Cardiac muscle cell (in vitro differentiated cells and primary cell): ENCODE measurements at regions not wholly inside any gene's neighbourhood (a gene's known extent, or its start where the extent isn't known, plus 50 kb on each side); places are given as distances from the start of the nearest gene placed in this dataset.

ENCODE experiments used
- DNase-seq, 2 donors: peaks; one replicate each; pipeline versions ENCODE4 v3.0.0 to v3.0.0-alpha.2; 2010 to 2017; ENCODE audit warnings: low read depth in 1 of 2, low spot score in 1 of 2
- H3K27ac ChIP-seq: fragments of 200-600 bp; sonication (generic); 2 replicates; pipeline ENCODE4 v1.5.1; 2016
- H3K27me3 ChIP-seq: fragments of 200-600 bp; sonication (generic); 2 replicates; pipeline ENCODE4 v1.6.0; 2016; ENCODE audit warnings: control low read depth
- H3K36me3 ChIP-seq: fragments of 200-600 bp; sonication (generic); 2 replicates; pipeline ENCODE4 v1.5.1; 2016; ENCODE audit warnings: control low read depth
- H3K4me1 ChIP-seq: fragments of 200-600 bp; sonication (generic); 2 replicates; pipeline ENCODE4 v1.8.1; 2017; ENCODE audit warnings: low read depth, mild to moderate bottlenecking, mixed run types
- H3K4me3 ChIP-seq: fragments of 200-600 bp; sonication (generic); 2 replicates; pipeline ENCODE4 v1.5.1; 2016; ENCODE audit warnings: mild to moderate bottlenecking
- H3K9me3 ChIP-seq: fragments of 200-600 bp; sonication (generic); 2 replicates; pipeline ENCODE4 v1.5.1; 2017; ENCODE audit warnings: low read depth, mild to moderate bottlenecking, control low read depth
- TF ChIP-seq, protein P1 (sequence below): IDR thresholded peaks from 2 replicates; pipeline ENCODE4 v1.5.1; 2012; ENCODE audit warnings: low read depth, mild to moderate bottlenecking, low read length

DNA sequence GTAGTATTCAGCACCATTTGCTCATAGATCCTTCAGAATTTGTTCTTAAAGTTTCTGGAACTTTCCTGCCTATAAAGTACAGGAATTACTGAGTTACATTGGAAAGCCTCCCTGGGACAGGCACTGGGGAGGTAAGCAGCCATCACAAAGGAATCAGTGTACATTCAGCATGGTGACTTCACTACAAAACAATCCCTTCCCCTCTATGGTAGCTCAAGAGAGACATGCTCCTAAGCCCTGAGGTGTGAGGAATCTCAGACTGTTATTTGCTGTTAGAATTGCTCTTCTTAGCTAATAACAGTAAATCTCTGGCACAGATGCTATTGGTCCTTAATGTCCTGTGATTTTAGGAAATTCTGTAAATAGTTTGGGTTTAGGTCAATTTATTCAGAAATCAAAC is 1898.0 kb upstream of the PCDH7 start:
- peaks cover 7% of the 10 kb centered on the region for H3K4me1 ChIP-seq
- no peaks in the 10 kb centered on the region for H3K36me3 ChIP-seq
- no peaks in the 10 kb centered on the region for H3K9me3 ChIP-seq
- no peak for DNase-seq
- H3K27ac ChIP-seq = no peak overlapping the region
- H3K27me3 ChIP-seq = no peaks in the 10 kb centered on the region
- no peak overlapping the region for H3K4me3 ChIP-seq
- TF ChIP-seq, protein P1, sequence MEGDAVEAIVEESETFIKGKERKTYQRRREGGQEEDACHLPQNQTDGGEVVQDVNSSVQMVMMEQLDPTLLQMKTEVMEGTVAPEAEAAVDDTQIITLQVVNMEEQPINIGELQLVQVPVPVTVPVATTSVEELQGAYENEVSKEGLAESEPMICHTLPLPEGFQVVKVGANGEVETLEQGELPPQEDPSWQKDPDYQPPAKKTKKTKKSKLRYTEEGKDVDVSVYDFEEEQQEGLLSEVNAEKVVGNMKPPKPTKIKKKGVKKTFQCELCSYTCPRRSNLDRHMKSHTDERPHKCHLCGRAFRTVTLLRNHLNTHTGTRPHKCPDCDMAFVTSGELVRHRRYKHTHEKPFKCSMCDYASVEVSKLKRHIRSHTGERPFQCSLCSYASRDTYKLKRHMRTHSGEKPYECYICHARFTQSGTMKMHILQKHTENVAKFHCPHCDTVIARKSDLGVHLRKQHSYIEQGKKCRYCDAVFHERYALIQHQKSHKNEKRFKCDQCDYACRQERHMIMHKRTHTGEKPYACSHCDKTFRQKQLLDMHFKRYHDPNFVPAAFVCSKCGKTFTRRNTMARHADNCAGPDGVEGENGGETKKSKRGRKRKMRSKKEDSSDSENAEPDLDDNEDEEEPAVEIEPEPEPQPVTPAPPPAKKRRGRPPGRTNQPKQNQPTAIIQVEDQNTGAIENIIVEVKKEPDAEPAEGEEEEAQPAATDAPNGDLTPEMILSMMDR = no peak

GRCh38 chr4:28827866-28828265 is 1892.3 kb upstream of the PCDH7 start:
- TF ChIP-seq, protein P1 = no peak
- Histone ChIP-seq H3K27ac (no peak overlapping the region), H3K36me3 (no peaks in the 10 kb centered on the region), H3K27me3 (no peaks in the 10 kb centered on the region), H3K4me1 (peaks cover 20% of the 10 kb centered on the region), H3K4me3 (no peak overlapping the region), H3K9me3 (no peaks in the 10 kb centered on the region)
- no peak for DNase-seq

- Histone ChIP-seq H3K4me1 (peaks cover 18% of the 10 kb centered on the region), H3K27me3 (no peaks in the 10 kb centered on the region), H3K9me3 (no peaks in the 10 kb centered on the region), H3K4me3 (no peak overlapping the region), H3K36me3 (no peaks in the 10 kb centered on the region), H3K27ac (no peak overlapping the region)
- TF ChIP-seq, protein P1 = no peak
- no peak for DNase-seq
These were observed 1888.3 kb upstream of the PCDH7 start for GRCh38 chr4:28831867-28832266.

DNA sequence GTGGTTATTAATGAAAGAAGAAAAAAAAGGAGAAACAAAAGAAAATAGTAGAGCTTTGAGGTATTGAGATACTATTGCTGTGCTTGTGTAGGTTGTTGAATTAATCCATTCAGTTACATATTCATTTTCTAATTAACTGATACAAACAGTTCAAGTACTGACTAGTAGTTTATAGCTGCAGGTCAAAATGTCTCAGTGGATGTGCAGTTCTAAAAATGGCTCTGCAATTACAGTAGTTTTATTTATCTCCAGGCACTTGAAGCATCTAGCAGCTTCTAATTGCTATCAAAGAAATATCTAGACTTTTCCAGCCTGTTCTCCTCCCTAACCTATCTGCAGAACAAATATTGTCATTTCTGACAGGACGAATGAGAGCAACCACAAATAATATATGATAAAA is 1887.7 kb upstream of the PCDH7 start:
- no peak overlapping the region for H3K4me3 ChIP-seq
- TF ChIP-seq, protein P1 = no peak
- no peaks in the 10 kb centered on the region for H3K9me3 ChIP-seq
- H3K4me1 ChIP-seq = peaks cover 18% of the 10 kb centered on the region
- no peaks in the 10 kb centered on the region for H3K27me3 ChIP-seq
- peak overlapping the region; percentile 8 for H3K27ac ChIP-seq
- no peaks in the 10 kb centered on the region for H3K36me3 ChIP-seq
- DNase-seq = no peak

DNA sequence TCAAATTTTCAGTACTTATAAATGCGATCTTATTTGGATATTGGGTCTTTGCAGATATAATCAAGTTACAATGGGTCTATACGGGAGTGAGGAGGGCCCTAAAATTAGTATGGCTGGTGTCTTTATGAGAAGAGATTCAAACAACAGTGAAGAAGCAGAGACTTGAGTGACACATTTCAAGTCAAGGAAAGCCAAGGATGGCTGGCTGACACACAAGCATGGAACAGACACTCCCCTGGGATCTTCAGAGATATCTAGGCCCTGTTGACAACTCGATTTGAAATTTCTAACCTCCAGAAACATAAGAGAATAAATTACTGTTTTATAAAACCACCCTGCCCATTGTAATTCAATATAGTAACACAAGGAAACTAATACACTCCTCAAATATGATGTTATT is 1886.0 kb upstream of the PCDH7 start:
- H3K27ac ChIP-seq = no peak overlapping the region
- H3K4me3 ChIP-seq = no peak overlapping the region
- TF ChIP-seq, protein P1 = no peak
- H3K9me3 ChIP-seq = no peaks in the 10 kb centered on the region
- DNase-seq = no peak
- peaks cover 18% of the 10 kb centered on the region for H3K4me1 ChIP-seq
- no peaks in the 10 kb centered on the region for H3K27me3 ChIP-seq
- H3K36me3 ChIP-seq = no peaks in the 10 kb centered on the region

- DNase-seq = no peak
- TF ChIP-seq, protein P1 = no peak
These were observed 1884.7 kb upstream of the PCDH7 start for GRCh38 chr4:28835501-28835900.

More at GRCh38 chr4:28835501-28835900, 1884.7 kb upstream of the PCDH7 start:
- Histone ChIP-seq H3K4me1 (peaks cover 18% of the 10 kb centered on the region), H3K36me3 (no peaks in the 10 kb centered on the region), H3K9me3 (no peaks in the 10 kb centered on the region), H3K4me3 (no peak overlapping the region), H3K27me3 (no peaks in the 10 kb centered on the region), H3K27ac (no peak overlapping the region)
